ENCODE measurements at regions not wholly inside any gene's neighbourhood (a gene's known extent, or its start where the extent isn't known, plus 50 kb on each side); places are given as distances from the start of the nearest gene placed in this dataset.

- Histone ChIP-seq H3K4me1 (peaks cover 2% of the 10 kb centered on the region), H3K4me3 (no peak overlapping the region), H3K9me3 (no peaks in the 10 kb centered on the region), H3K36me3 (replicated peaks in 1 of 2; ENCODE audit: insufficient read depth in 1 of 2, low read depth in 2 of 2) (no peaks in the 10 kb centered on the region), H3K27me3 (no peaks in the 10 kb centered on the region), H3K27ac (no peak overlapping the region)
- 78 to 83% methylated on average over 22 of the region's 22 CpGs for WGBS, 2 donors
- TF ChIP-seq POLR2A (IDR thresholded peaks at IDR 0.05) = no peak
- ATAC-seq (no peak), DNase-seq (no peak)
- intact Hi-C loops (cut with DNase I) = no loop called here
These were observed 296.8 kb upstream of the HDAC4 start for GRCh38 chr2:239697399-239698164.

GRCh38 chr2:239696559-239697207 lies 295.9 kb upstream of the HDAC4 start:
- Histone ChIP-seq H3K9me3 (no peaks in the 10 kb centered on the region), H3K4me3 (no peak overlapping the region), H3K4me1 (peaks cover 11% of the 10 kb centered on the region), H3K27ac (no peak overlapping the region), H3K27me3 (no peaks in the 10 kb centered on the region), H3K36me3 (replicated peaks in 1 of 2; ENCODE audit: insufficient read depth in 1 of 2, low read depth in 2 of 2) (no peaks in the 10 kb centered on the region)
- 76 to 77% methylated on average over 13 of the region's 13 CpGs for WGBS, 2 donors
- DNase-seq (no peak), ATAC-seq (no peak)
- intact Hi-C loops (cut with DNase I) = no loop called here
- TF ChIP-seq CTCF (IDR thresholded peaks at IDR 0.05) (no peak), POLR2A (IDR thresholded peaks at IDR 0.05) (no peak)

- WGBS, 2 donors = 87 to 89% methylated on average over 14 of the region's 14 CpGs
- ATAC-seq = no peak
- Histone ChIP-seq H3K4me3 (no peak overlapping the region), H3K27me3 (no peaks in the 10 kb centered on the region), H3K4me1 (peaks cover 20% of the 10 kb centered on the region), H3K27ac (no peak overlapping the region), H3K36me3 (replicated peaks in 1 of 2; ENCODE audit: insufficient read depth in 1 of 2, low read depth in 2 of 2) (no peaks in the 10 kb centered on the region), H3K9me3 (no peaks in the 10 kb centered on the region)
- intact Hi-C loops (cut with DNase I) = no loop called here
- no peak for DNase-seq
- TF ChIP-seq CTCF (IDR thresholded peaks at IDR 0.05) = no peak
- TF ChIP-seq POLR2A (IDR thresholded peaks at IDR 0.05) = no peak
These were observed 295.0 kb upstream of the HDAC4 start for GRCh38 chr2:239695728-239696240.

- Histone ChIP-seq H3K9me3 (no peaks in the 10 kb centered on the region), H3K4me1 (peaks cover 21% of the 10 kb centered on the region), H3K36me3 (replicated peaks in 1 of 2; ENCODE audit: insufficient read depth in 1 of 2, low read depth in 2 of 2) (no peaks in the 10 kb centered on the region), H3K27ac (no peak overlapping the region), H3K4me3 (no peak overlapping the region), H3K27me3 (no peaks in the 10 kb centered on the region)
- ATAC-seq = no peak
- no peak for DNase-seq
- 85 to 88% methylated on average over 4 to 6 of the region's 6 CpGs for WGBS, 2 donors
- TF ChIP-seq POLR2A (IDR thresholded peaks at IDR 0.05) = no peak
- TF ChIP-seq CTCF (IDR thresholded peaks at IDR 0.05) = no peak
- intact Hi-C loops (cut with DNase I) = no loop called here
These were observed 294.4 kb upstream of the HDAC4 start for GRCh38 chr2:239695106-239695727.

GRCh38 chr2:239694487-239694886 lies 293.7 kb upstream of the HDAC4 start:
- TF ChIP-seq POLR2A (IDR thresholded peaks at IDR 0.05) (no peak), CTCF (IDR thresholded peaks at IDR 0.05) (no peak)
- intact Hi-C loops (cut with DNase I) = no loop called here
- ATAC-seq (no peak), DNase-seq (no peak)
- no peaks in the 10 kb centered on the region for H3K36me3 ChIP-seq (replicated peaks in 1 of 2; ENCODE audit: insufficient read depth in 1 of 2, low read depth in 2 of 2)
- no peak overlapping the region for H3K27ac ChIP-seq
- no peaks in the 10 kb centered on the region for H3K9me3 ChIP-seq
- 67 to 80% methylated on average over 4 of the region's 4 CpGs for WGBS, 2 donors
- H3K27me3 ChIP-seq = no peaks in the 10 kb centered on the region
- no peak overlapping the region for H3K4me3 ChIP-seq
- peaks cover 21% of the 10 kb centered on the region for H3K4me1 ChIP-seq
